Bronchial epithelial cell (primary cell): ENCODE measurements at regions not wholly inside any gene's neighbourhood (a gene's known extent, or its start where the extent isn't known, plus 50 kb on each side); places are given as distances from the start of the nearest gene placed in this dataset.

Experiments used
- DNase-seq: peaks from one replicate; pipeline ENCODE4 v3.0.0-alpha.2; 2010; ENCODE audit warnings: low read depth
- FAIRE-seq: peaks from 2 replicates; lab custom pipeline; 2011; peaks lifted over from hg19 to GRCh38; lab: Jason Lieb, UNC
- H3K27me3 ChIP-seq: 2 replicates; pipeline ENCODE4 v1.5.1; 2011; ENCODE audit warnings: low read length; ENCODE audit not compliant: control insufficient read depth, insufficient read depth
- H3K36me3 ChIP-seq: 2 replicates; pipeline ENCODE4 v1.5.1; 2011; ENCODE audit warnings: low read length; ENCODE audit not compliant: control insufficient read depth, insufficient read depth
- H3K4me3 ChIP-seq: 2 replicates; pipeline ENCODE4 v1.5.1; 2011; ENCODE audit warnings: mild to moderate bottlenecking, low read depth, low read length, control low read depth
- CTCF ChIP-seq: IDR thresholded peaks from 2 replicates; pipeline ENCODE4 v1.5.1; 2011; ENCODE audit warnings: mild to moderate bottlenecking, moderate library complexity, low read length, control low read depth, inconsistent platforms; ENCODE audit not compliant: insufficient read depth, severe bottlenecking

DNA sequence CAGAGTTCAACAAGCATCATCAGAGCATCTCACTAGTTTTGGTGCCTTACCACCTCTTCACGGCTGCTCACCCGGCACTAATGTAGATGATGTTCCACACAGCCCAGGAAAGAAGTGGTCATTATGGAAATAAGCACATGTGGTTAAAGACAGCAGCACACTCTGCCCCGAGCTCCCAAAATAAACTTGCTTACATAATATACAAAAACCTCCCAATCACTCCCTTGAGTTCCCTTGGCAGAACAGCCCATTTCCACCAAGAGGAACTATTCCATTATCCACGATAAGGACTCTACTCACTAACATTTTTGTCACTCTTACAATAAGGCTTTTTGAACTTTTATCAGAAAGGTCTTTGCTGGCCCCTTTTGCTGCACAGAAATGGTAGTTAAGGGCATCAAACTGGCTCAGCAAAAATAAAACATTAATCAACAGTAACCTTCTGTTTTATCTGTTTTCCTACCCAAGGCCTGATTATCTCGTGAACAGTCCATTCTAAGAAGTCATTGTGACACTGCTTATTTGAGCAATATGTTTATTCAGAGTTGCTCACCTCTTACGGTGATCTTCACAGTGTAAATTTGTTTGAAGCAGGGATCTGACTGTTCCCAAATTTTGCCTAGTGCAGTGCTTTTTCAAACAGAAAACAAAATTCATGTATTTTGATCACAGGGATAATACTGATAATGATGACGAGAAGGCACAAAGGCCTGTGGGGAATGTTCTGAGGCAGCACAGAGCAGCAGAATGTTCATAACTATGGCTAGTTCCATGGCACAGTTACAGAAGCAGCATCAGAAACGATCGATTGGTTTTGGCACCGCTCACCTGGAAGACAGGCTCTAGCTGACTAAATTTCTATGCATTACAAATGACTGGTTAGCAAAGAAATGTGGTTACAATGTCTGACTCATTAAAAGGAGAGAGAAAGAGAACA, 399.8 kb upstream of the PIK3R1 start:
- DNase-seq (peak; percentile 61), FAIRE-seq (no peak)
- no peak for TF ChIP-seq CTCF
- Histone ChIP-seq H3K27me3 (no peaks in the 10 kb centered on the region), H3K36me3 (no peaks in the 10 kb centered on the region), H3K4me3 (no peak overlapping the region)

- FAIRE-seq (no peak), DNase-seq (no peak)
- Histone ChIP-seq H3K36me3 (no peaks in the 10 kb centered on the region), H3K4me3 (no peak overlapping the region), H3K27me3 (no peaks in the 10 kb centered on the region)
- TF ChIP-seq CTCF = no peak
Measured at GRCh38 chr5:67814569-67815311, 400.8 kb upstream of the PIK3R1 start.

DNA sequence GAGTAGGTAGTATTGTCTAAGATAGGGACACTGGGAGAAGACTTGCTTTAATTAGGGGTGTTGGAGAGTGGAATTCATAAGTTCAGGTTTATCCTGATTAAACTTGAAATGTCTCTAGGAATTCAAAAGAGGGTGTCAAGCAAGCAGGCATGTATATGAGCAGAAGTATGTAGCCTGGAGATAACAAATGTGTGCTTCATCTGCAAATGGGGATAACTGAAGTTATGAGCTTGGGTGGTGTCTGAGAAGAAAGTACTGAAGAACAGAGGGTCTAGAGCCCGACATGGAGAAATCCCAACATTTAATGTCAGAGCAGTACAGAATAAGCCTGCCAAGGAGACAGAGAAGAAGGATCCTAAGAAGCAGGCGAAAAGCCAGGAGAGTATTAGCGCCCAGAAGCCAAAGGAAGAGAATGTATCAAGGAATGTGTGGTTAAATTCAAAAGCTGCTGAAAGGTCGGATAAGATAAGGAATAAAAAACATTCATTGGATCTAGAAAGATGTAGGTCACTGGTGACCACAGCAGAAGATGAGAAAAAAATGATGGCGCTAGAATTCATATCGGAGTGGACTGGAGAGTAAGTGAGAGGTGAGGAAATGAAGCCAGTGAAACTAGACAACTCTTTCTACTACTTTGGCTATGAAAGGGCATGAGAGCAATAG, 401.5 kb upstream of the PIK3R1 start:
- Histone ChIP-seq H3K27me3 (no peaks in the 10 kb centered on the region), H3K4me3 (no peak overlapping the region), H3K36me3 (no peaks in the 10 kb centered on the region)
- DNase-seq (no peak), FAIRE-seq (no peak)
- no peak for TF ChIP-seq CTCF

DNA sequence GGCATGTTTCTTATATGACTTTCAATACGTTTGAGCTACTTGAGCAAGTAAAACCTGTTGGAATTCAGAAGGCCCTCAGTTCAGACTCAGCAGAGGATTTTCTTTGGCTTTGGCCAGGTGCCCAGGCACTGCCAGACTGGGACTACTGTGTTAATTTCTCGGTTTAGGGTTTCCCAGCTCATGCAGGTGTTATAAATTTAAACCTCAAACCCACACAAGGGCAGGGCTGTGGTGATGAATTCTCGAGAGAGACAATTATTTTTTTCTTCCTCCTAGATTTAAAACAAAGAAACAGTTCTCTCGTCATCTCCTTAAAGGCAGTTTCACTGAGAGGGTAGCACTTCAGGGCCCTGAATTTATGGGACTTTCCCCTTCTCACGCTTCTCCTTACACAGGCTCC, 406.0 kb upstream of the PIK3R1 start:
- DNase-seq (peak; percentile 3), FAIRE-seq (no peak)
- no peak for TF ChIP-seq CTCF
- H3K27me3 ChIP-seq = no peaks in the 10 kb centered on the region
- H3K36me3 ChIP-seq = no peaks in the 10 kb centered on the region
- H3K4me3 ChIP-seq = no peak overlapping the region

DNA sequence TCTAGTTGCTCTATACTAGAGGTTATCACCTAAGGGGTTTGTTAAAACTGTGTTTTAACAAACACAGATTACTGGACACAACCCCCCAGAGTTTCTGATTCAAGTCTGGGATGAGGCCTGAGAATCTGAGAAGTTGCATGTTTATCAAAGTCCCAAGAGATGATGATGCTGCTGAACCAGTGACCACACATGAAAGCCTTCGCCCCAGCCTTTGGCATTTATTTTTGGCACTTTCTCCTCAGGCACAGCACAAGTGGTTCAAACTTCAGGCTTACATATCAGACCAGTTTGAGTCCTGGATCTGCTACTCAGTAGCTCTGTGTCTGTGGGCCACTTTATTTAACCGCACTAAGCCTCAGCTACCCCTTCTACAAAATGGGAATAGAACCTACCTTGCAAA, 407.2 kb upstream of the PIK3R1 start:
- no peak for TF ChIP-seq CTCF
- H3K27me3 ChIP-seq = no peaks in the 10 kb centered on the region
- no peak for FAIRE-seq

More for the DNA sequence above, 407.2 kb upstream of the PIK3R1 start:
- Histone ChIP-seq H3K36me3 (no peaks in the 10 kb centered on the region), H3K4me3 (no peak overlapping the region)
- DNase-seq = no peak
